ENCODE measurements at regions not wholly inside any gene's neighbourhood (a gene's known extent, or its start where the extent isn't known, plus 50 kb on each side); places are given as distances from the start of the nearest gene placed in this dataset.

DNA sequence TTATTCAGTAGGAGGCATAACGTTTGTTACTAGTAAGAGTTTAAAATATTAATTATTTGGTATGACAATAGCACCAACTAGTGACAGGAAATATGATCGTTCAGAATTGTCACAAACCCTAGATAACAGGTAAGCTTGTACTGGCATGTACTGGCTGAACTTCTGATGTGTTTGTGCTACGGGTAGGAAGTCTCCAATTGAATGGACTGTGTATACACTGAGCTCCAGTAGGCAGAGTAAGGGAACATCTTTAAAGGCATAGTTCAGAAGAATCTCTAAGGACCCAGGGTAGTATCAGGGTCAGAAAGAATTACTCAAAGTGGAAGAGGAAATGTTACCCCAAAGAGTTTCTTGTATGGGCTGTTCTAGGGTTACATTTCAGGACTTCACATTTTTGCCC is 230.4 kb downstream of the EDA2R start:
- Mint-ChIP-seq H3K4me3 (no peak overlapping the region), H3K9me3 (peaks cover 96 to 97% of the 10 kb centered on the region in 2 experiments), H3K4me1 (no peaks in the 10 kb centered on the region), H3K27ac (no peak overlapping the region), H3K36me3 (ENCODE audit: insufficient read depth in 1 of 3, low read depth in 3 of 3) (peaks cover 2 to 30% (median 8%) of the 10 kb centered on the region in 3 experiments; a peak in 6 of 7 replicates), H3K27me3 (ENCODE audit: low read depth) (peaks cover 2% of the 10 kb centered on the region)
- no peak for DNase-seq
- no peak overlapping the region for H3K4ac ChIP-seq (ENCODE audit: low read depth, low read length)
- no peak overlapping the region for H3K14ac ChIP-seq (ENCODE audit: insufficient read depth, low read length)
- H2BK20ac ChIP-seq (ENCODE audit: low read depth, low read length, poor library complexity, severe bottlenecking) = no peak overlapping the region
- no peak overlapping the region for H3K4me2 ChIP-seq (ENCODE audit: insufficient read depth, insufficient read length, low read length)
- no peak overlapping the region for H3T11ph ChIP-seq (ENCODE audit: low read length)
- H2BK5ac ChIP-seq (ENCODE audit: insufficient read length, low read length) = no peak overlapping the region
- H2BK120ac ChIP-seq (ENCODE audit: low read depth, low read length, poor library complexity, severe bottlenecking) = no peak overlapping the region
- TF ChIP-seq, protein P1, sequence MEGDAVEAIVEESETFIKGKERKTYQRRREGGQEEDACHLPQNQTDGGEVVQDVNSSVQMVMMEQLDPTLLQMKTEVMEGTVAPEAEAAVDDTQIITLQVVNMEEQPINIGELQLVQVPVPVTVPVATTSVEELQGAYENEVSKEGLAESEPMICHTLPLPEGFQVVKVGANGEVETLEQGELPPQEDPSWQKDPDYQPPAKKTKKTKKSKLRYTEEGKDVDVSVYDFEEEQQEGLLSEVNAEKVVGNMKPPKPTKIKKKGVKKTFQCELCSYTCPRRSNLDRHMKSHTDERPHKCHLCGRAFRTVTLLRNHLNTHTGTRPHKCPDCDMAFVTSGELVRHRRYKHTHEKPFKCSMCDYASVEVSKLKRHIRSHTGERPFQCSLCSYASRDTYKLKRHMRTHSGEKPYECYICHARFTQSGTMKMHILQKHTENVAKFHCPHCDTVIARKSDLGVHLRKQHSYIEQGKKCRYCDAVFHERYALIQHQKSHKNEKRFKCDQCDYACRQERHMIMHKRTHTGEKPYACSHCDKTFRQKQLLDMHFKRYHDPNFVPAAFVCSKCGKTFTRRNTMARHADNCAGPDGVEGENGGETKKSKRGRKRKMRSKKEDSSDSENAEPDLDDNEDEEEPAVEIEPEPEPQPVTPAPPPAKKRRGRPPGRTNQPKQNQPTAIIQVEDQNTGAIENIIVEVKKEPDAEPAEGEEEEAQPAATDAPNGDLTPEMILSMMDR (conservative IDR thresholded peaks at IDR 0.05) = no peak
- H3K27me3 ChIP-seq (ENCODE audit: insufficient read depth, low read length) = no peaks in the 10 kb centered on the region
- H4K8ac ChIP-seq (replicated peaks; ENCODE audit: insufficient read length, low read depth, low read length) = no peak overlapping the region
- no peak overlapping the region for H3K9ac ChIP-seq (ENCODE audit: extremely low read depth, insufficient read length, low read length)
- H2AK5ac ChIP-seq (ENCODE audit: insufficient read length, low read length) = no peak overlapping the region
- H3K18ac ChIP-seq (ENCODE audit: insufficient read length, low read depth, low read length) = no peak overlapping the region
- no peak overlapping the region for H2AFZ ChIP-seq (ENCODE audit: low read length)
- H4K5ac ChIP-seq (ENCODE audit: insufficient read length, low read depth, low read length) = no peak overlapping the region
- no peak overlapping the region for H3K27ac ChIP-seq (ENCODE audit: insufficient read length, low read depth, low read length)
- no peak overlapping the region for H2BK15ac ChIP-seq (ENCODE audit: low read depth, low read length)
- peaks cover 78% of the 10 kb centered on the region for H3K9me3 ChIP-seq (ENCODE audit: control insufficient read depth, low read depth, low read length)
- no CpG with 5 or more reads among the region's 3 CpGs for WGBS (ENCODE audit: extremely low coverage, insufficient read length, low lambda C conversion rate)
- no peak overlapping the region for H2BK12ac ChIP-seq (ENCODE audit: insufficient read length, low read depth, low read length)
- no peaks in the 10 kb centered on the region for H3K79me1 ChIP-seq (ENCODE audit: insufficient read depth, low read depth, low read length, poor library complexity, severe bottlenecking)
- H3K79me2 ChIP-seq (ENCODE audit: insufficient read depth, low read length) = no peaks in the 10 kb centered on the region
- H3K4me1 ChIP-seq (ENCODE audit: insufficient read depth, low read length) = no peaks in the 10 kb centered on the region
- H3K23me2 ChIP-seq (ENCODE audit: insufficient read length, low read depth, low read length, poor library complexity, severe bottlenecking) = no peaks in the 10 kb centered on the region
- H3K56ac ChIP-seq (ENCODE audit: insufficient read length, low read depth, low read length) = no peak overlapping the region
- no peak overlapping the region for H4K91ac ChIP-seq (ENCODE audit: insufficient read length, low read depth, low read length)
- no peak overlapping the region for H3K23ac ChIP-seq (ENCODE audit: insufficient read length, low read depth, low read length)
- no peaks in the 10 kb centered on the region for H4K20me1 ChIP-seq (ENCODE audit: control insufficient read depth, insufficient read depth, insufficient read length)
